VCaP (cell line): ENCODE measurements at regions not wholly inside any gene's neighbourhood (a gene's known extent, or its start where the extent isn't known, plus 50 kb on each side); places are given as distances from the start of the nearest gene placed in this dataset.

Experiments used
- H3K27ac ChIP-seq: fragments of 450-650 bp; 2 replicates; pipeline ENCODE4 v1.5.1; 2017
- CTCF ChIP-seq: fragments of 450-650 bp; conservative IDR thresholded peaks from 2 replicates; pipeline ENCODE4 v1.5.1; 2017; ENCODE audit warnings: mild to moderate bottlenecking, moderate library complexity

DNA sequence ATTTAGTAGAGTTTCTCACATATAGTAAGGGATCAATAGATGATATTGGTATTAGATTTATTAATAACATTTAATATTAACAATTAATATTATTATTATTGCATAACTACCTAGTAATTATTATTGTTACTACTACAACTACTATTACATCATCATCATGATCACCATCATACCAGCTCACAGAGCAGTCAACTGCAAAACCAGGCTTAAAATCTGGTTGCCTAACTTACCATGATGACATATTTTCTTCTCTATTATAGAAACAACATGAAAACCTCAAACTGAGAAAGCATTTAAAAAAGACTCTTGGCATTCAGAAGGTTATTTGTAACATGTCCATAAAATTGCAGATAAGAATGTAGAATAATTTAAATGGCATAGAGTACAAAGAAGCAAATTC, 247.0 kb upstream of the TTC29 start:
- no peak for TF ChIP-seq CTCF
- H3K27ac ChIP-seq = no peak overlapping the region

DNA sequence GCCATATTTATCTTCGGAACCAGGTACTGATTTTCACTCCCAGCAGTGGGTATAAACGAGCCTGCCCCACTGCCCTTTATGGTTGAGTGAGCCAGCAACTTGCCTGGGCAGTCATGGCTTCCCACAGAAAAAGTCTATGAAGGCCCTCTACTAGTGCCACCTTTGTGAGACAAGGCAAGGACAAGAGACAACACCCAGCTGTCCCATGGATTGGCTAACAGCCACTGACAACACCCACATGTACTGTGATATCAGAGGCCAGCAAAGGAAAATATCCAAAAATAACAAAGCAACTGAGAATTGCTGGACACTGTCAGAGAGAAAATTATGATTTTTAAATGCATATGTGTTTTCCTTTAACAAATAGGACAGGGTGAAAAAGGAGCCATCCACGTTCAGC, 248.4 kb upstream of the TTC29 start:
- no peak overlapping the region for H3K27ac ChIP-seq
- TF ChIP-seq CTCF = no peak

- TF ChIP-seq CTCF = no peak
- no peak overlapping the region for H3K27ac ChIP-seq
These were observed 248.9 kb upstream of the TTC29 start for GRCh38 chr4:147194604-147195003.

GRCh38 chr4:147195386-147195785, 249.7 kb upstream of the TTC29 start:
- no peak for TF ChIP-seq CTCF
- no peak overlapping the region for H3K27ac ChIP-seq

- no peak overlapping the region for H3K27ac ChIP-seq
These were observed 252.9 kb upstream of the TTC29 start for GRCh38 chr4:147198411-147199051.

DNA sequence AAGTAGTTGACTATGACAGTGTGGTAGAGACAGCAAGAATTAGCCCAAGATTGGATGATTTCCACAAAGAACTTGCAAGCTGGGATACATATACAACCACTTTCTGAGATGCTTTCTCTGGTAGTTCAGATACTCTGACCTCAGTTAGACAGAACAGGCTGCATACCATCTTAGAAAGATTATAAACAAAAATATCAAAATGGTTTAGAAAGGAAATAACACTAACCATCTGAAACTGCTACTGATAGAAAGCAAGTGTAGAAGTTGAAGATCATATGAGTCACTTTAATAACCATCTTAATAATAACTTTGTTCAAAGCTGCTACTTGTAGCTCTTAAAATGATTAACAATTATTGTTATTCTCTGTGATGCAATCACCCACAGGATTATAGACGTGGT, 255.4 kb upstream of the TTC29 start:
- H3K27ac ChIP-seq = no peak overlapping the region
- no peak for TF ChIP-seq CTCF

More at GRCh38 chr4:147198411-147199051, 252.9 kb upstream of the TTC29 start:
- TF ChIP-seq CTCF = no peak

DNA sequence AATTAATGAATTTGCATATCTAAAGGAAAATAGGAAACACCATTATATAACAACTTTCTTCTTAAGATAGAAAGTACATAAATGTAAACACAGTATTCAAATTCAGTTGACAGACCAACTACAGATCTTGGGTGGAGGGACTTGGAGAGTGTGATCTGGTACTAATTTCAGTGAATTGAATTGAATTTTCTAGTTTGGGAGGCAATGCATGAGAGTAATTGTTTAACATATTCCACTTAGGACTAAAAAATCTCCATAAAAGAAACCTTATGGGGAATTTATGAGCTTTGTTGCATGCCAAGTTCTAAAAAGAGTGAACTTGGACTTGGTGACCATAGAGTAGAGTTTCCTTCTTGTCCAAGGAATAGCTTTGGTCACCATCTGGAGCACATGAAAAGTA, 261.1 kb upstream of the TTC29 start:
- H3K27ac ChIP-seq = no peak overlapping the region
- TF ChIP-seq CTCF = no peak
